AG09319 (cell line): ENCODE measurements at regions not wholly inside any gene's neighbourhood (a gene's known extent, or its start where the extent isn't known, plus 50 kb on each side); places are given as distances from the start of the nearest gene placed in this dataset.
"Not testable (repeated sequence)": the region's sequence is repeated elsewhere in the genome, so short reads cannot be mapped to it uniquely, and the experiment has no call there.

Experiments used
- DNase-seq: peaks from one replicate; pipeline ENCODE4 v3.0.0-alpha.2; 2010; ENCODE audit warnings: low read depth; ENCODE audit errors: extremely low read depth
- CTCF ChIP-seq: IDR thresholded peaks from 2 replicates; pipeline ENCODE4 v1.5.1; 2011; ENCODE audit warnings: low read depth, mild to moderate bottlenecking, inconsistent platforms, low read length, moderate library complexity

GRCh38 chr6:91057689-91058088, 470.8 kb upstream of the MAP3K7 start:
- no peak for DNase-seq
- TF ChIP-seq CTCF = no peak

- no peak for TF ChIP-seq CTCF
- DNase-seq = no peak
These were observed 469.1 kb upstream of the MAP3K7 start for GRCh38 chr6:91055959-91056358.

GRCh38 chr6:91052473-91053450, 465.9 kb upstream of the MAP3K7 start:
- not testable (repeated sequence) for DNase-seq

- no peak for DNase-seq
- no peak for TF ChIP-seq CTCF
These were observed 458.3 kb upstream of the MAP3K7 start for GRCh38 chr6:91045161-91045560.

GRCh38 chr6:91043751-91044150, 456.9 kb upstream of the MAP3K7 start:
- DNase-seq = no peak
- no peak for TF ChIP-seq CTCF

GRCh38 chr6:91042656-91043055, 455.8 kb upstream of the MAP3K7 start:
- no peak for DNase-seq
- no peak for TF ChIP-seq CTCF

- no peak for DNase-seq
- TF ChIP-seq CTCF = no peak
These were observed 447.1 kb upstream of the MAP3K7 start for GRCh38 chr6:91033964-91034363.

GRCh38 chr6:91031581-91031980, 444.7 kb upstream of the MAP3K7 start:
- DNase-seq = no peak
- no peak for TF ChIP-seq CTCF
